ENCODE measurements at regions not wholly inside any gene's neighbourhood (a gene's known extent, or its start where the extent isn't known, plus 50 kb on each side); places are given as distances from the start of the nearest gene placed in this dataset.

DNA sequence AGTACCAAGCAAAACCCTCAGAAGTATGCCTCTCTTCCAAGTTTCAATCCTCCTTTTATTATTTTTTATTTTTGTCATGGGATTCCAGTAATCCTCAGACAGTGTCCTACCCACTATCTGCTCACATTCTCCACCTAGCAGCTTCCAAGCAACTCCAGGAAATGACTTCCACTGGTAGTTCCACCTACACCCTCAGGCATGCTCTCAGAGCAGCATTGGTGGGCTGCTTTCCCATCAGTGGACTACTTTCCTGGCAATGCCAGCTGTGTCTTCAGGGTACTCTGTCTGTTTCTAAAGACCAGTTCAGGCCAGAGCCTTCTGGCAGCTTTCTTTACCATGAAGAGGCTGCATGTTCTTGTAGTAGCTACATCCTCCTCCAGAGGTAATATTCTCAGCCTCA is 244.0 kb downstream of the HGF start:
- TF ChIP-seq, protein P1, sequence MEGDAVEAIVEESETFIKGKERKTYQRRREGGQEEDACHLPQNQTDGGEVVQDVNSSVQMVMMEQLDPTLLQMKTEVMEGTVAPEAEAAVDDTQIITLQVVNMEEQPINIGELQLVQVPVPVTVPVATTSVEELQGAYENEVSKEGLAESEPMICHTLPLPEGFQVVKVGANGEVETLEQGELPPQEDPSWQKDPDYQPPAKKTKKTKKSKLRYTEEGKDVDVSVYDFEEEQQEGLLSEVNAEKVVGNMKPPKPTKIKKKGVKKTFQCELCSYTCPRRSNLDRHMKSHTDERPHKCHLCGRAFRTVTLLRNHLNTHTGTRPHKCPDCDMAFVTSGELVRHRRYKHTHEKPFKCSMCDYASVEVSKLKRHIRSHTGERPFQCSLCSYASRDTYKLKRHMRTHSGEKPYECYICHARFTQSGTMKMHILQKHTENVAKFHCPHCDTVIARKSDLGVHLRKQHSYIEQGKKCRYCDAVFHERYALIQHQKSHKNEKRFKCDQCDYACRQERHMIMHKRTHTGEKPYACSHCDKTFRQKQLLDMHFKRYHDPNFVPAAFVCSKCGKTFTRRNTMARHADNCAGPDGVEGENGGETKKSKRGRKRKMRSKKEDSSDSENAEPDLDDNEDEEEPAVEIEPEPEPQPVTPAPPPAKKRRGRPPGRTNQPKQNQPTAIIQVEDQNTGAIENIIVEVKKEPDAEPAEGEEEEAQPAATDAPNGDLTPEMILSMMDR (conservative IDR thresholded peaks at IDR 0.05; ENCODE audit: low read length), result no peak
- TF ChIP-seq EZH2phosphoT487 (IDR thresholded peaks at IDR 0.05; ENCODE audit: borderline replicate concordance), result no peak
